ENCODE measurements at regions not wholly inside any gene's neighbourhood (a gene's known extent, or its start where the extent isn't known, plus 50 kb on each side); places are given as distances from the start of the nearest gene placed in this dataset.

- H3K4me3 ChIP-seq (replicated peaks in 1 of 3): no peak overlapping the region
- H3K27me3 ChIP-seq: no peaks in the 10 kb centered on the region
- WGBS, 2 donors: 94 to 96% methylated on average over 3 of the region's 3 CpGs
- H3K4me1 ChIP-seq: no peaks in the 10 kb centered on the region
- H3K27ac ChIP-seq: no peak overlapping the region
- intact Hi-C loops (cut with DNase I): no loop called here
- H3K36me3 ChIP-seq: no peaks in the 10 kb centered on the region
- no peaks in the 10 kb centered on the region for H3K9me3 ChIP-seq
- no peak for TF ChIP-seq CTCF (IDR thresholded peaks at IDR 0.05)
- TF ChIP-seq POLR2A (IDR thresholded peaks at IDR 0.05): no peak
- DNase-seq: no peak
Observed at GRCh38 chr2:9126540-9126939, 80.1 kb upstream of the ASAP2 start.

DNA sequence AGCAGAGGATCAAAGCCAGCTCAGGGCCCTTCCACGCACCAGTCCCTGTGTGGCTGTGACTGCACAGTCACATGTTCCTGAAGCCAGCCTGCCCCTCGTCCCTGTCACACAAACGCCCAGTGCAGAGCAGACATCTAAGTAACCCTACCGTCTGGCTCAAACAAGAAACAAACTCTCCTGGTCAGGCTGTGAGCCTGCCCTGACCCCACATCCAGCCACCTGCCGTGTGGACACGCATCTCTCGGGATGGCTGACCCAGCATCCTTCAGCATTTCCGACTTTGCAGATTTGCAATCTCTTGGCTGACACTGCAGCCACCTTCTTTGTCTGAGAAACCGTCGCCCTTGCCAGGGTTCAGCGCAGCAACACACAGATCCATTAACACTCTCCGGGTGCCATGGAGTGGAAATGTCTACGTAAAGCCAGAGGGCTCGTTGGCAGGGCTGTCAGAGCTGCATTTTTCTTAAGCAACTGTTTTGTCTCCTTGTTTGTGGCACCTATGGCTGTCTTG is 82.3 kb upstream of the ASAP2 start:
- H3K27me3 ChIP-seq: no peaks in the 10 kb centered on the region
- no peak for DNase-seq
- TF ChIP-seq CTCF (IDR thresholded peaks at IDR 0.05): no peak
- TF ChIP-seq POLR2A (IDR thresholded peaks at IDR 0.05): no peak
- no peaks in the 10 kb centered on the region for H3K36me3 ChIP-seq
- no peak overlapping the region for H3K27ac ChIP-seq
- WGBS, 2 donors: 75 to 80% methylated on average over 14 of the region's 14 CpGs
- H3K9me3 ChIP-seq: no peaks in the 10 kb centered on the region
- no peaks in the 10 kb centered on the region for H3K4me1 ChIP-seq
- H3K4me3 ChIP-seq (replicated peaks in 1 of 3): no peak overlapping the region
- intact Hi-C loops (cut with DNase I): no loop called here

DNA sequence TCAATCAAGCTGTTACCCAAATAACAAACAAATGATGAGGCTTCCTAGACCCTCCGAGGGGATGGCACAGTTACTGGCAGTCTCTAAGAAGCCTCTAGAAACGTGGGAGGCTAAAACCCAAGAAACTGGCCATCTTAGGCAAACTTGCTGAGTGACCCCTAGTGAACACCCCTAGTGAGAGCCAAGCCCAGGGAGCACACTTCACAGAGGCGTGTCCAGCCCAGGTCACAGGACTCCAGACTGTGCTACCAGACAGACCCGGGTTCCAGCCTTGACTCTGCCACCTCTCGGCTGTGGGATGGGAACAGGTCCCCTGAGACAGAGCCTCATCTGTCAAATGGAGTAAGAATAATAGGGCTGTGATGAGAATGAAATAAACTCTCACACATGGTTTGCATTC is 83.5 kb upstream of the ASAP2 start:
- TF ChIP-seq CTCF (IDR thresholded peaks at IDR 0.05): no peak
- TF ChIP-seq POLR2A (IDR thresholded peaks at IDR 0.05): no peak
- Histone ChIP-seq H3K4me1 (no peaks in the 10 kb centered on the region), H3K27ac (no peak overlapping the region), H3K36me3 (no peaks in the 10 kb centered on the region), H3K4me3 (replicated peaks in 1 of 3) (no peak overlapping the region), H3K9me3 (no peaks in the 10 kb centered on the region), H3K27me3 (no peaks in the 10 kb centered on the region)
- intact Hi-C loops (cut with DNase I): no loop called here
- DNase-seq: no peak
- 84 to 88% methylated on average over 5 of the region's 5 CpGs for WGBS, 2 donors

- Histone ChIP-seq H3K27me3 (no peaks in the 10 kb centered on the region), H3K36me3 (no peaks in the 10 kb centered on the region), H3K9me3 (no peaks in the 10 kb centered on the region), H3K4me1 (no peaks in the 10 kb centered on the region), H3K4me3 (replicated peaks in 1 of 3) (no peak overlapping the region), H3K27ac (no peak overlapping the region)
- intact Hi-C loops (cut with DNase I): no loop called here
- WGBS, 2 donors: 90% methylated on average over 8 of the region's 8 CpGs
- no peak for DNase-seq
- TF ChIP-seq POLR2A (IDR thresholded peaks at IDR 0.05): no peak
- no peak for TF ChIP-seq CTCF (IDR thresholded peaks at IDR 0.05)
Observed at GRCh38 chr2:9122367-9122766, 84.2 kb upstream of the ASAP2 start.

GRCh38 chr2:9118383-9118960 is 88.1 kb upstream of the ASAP2 start:
- H3K4me1 ChIP-seq: no peaks in the 10 kb centered on the region
- H3K4me3 ChIP-seq (replicated peaks in 1 of 3): no peak overlapping the region
- TF ChIP-seq POLR2A (IDR thresholded peaks at IDR 0.05) (no peak), CTCF (IDR thresholded peaks at IDR 0.05) (no peak)
- DNase-seq: no peak
- no peaks in the 10 kb centered on the region for H3K9me3 ChIP-seq
- intact Hi-C loops (cut with DNase I): no loop called here
- H3K27me3 ChIP-seq: no peaks in the 10 kb centered on the region
- no peaks in the 10 kb centered on the region for H3K36me3 ChIP-seq
- 89 to 94% methylated on average over 11 of the region's 11 CpGs for WGBS, 2 donors
- H3K27ac ChIP-seq: no peak overlapping the region

Data from thyroid gland (tissue), 4 donors.